ENCODE measurements at regions not wholly inside any gene's neighbourhood (a gene's known extent, or its start where the extent isn't known, plus 50 kb on each side); places are given as distances from the start of the nearest gene placed in this dataset.

DNA sequence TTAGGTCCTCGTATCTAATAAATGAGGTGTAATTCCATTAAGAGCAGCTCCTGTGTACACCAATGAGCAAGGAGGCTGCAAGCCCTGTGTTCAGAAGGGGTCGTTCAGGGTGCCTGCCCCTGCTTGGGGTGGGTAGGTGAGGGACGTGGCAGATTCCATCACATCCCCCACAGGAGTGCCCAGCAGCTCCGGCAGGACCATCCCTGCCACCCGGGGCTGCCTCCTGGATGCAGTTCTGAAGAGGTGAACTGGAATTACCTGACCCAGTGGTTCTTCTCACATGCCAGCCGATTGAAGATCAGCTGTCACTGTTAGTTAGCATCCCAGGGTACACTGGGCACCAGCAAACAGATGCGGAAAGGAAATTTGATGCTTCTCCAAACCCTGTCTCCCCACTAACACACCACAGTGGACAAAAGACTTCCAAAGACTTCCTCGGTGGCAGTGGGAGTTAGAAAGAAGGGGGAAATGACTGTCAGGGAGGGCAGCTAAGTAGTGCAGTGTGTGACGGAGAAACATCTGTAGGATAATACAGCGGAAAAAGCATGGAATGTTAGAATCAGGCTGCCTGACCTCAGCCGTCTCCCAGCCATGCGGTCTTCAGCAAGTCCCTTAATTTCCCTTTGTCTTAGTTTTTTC lies 313.6 kb upstream of the ZMIZ1 start:
- DNase-seq (ENCODE audit: low read depth in 2 of 2), result no peak

DNA sequence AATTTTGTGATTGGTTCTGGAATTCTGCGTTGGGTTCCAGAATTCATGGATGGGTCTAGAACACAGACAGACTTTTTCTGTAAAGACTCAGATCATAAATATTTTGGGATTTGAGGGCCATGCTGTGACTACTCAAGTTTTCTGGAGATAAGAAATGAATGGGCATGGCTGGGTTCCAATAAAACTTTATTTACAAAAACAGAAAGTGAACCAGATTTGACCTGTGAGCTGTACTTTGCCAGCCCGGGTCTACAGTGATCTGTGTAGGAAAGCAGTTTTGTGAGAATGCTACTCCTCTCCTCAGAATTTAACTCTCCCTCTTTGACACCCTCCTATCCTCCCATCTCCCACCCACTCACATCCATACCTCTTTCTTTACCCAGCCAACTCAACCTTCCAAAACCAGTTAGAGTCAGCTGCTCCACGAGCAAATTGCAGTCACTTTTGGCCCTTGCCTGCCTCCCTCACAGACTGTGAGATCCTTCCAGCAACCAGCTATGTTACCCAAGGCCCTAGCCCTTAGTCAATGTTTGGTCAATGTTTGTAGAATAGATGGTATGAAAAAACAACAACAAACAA lies 312.8 kb upstream of the ZMIZ1 start:
- DNase-seq (ENCODE audit: low read depth in 2 of 2), result no peak

DNA sequence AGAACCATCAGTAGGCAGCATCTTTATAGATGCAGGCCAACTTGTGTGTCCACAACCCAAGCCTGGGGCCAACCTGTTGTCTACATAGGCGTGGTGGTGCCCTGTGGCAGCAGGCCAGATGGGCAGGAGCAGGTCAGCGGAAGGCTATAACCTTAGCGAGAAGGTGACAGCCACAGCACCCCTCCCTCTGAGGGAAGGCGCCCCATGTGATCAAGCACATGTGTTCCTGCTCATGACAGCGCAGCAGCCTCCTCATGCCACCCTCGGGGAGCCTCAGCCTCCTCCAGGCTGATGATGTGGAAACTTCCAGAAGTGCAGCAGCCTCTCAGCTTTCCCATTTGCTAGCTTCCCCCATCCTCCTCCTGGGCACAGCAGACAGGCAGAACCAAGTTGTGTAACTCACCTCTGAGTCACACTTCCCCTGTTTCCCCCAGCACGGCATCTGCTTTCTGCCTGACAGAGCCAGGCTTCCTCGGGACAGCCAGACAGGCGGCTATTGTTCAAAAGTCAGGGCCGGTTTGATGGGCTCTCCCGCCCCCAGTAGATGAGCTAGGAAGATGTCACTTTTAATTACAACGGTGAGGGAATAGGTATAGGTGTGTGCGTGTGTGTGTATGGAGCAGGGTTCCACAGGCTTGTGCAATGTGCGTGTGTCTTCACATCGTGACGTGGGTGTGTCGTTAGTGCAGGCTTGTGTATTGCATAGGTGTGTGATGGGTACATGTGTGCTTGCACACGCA lies 312.0 kb upstream of the ZMIZ1 start:
- DNase-seq (ENCODE audit: low read depth in 2 of 2), result peak in 1 of 2 donors; percentile 10

DNA sequence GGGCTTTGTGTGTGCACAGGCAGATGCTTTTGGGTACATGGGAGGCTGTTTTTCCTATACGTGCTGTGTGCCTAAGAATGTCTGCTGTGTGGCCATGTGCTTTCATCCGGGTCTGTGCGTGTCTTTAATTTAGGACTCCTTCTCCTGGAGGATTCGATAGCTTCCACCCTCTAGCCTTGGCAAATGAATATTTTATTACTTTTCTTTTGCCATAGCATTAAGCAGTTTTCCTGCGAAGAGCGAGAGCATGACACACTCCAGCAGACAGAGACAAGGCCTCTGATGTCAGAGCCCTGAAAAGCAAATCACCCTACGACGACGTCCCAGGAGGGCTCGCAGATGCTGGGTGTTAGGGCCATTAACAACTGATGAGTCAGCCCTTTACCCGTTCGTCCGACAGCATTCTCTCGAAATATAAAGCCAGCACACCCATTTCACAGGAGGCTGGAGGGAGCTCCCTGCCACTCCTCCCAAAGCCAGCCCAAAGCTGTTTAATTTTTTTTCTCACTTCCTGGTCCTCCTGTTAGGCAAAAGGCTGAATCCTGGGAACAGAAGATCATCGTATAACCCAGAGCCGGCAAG lies 311.3 kb upstream of the ZMIZ1 start:
- DNase-seq (ENCODE audit: low read depth in 2 of 2), result no peak

DNA sequence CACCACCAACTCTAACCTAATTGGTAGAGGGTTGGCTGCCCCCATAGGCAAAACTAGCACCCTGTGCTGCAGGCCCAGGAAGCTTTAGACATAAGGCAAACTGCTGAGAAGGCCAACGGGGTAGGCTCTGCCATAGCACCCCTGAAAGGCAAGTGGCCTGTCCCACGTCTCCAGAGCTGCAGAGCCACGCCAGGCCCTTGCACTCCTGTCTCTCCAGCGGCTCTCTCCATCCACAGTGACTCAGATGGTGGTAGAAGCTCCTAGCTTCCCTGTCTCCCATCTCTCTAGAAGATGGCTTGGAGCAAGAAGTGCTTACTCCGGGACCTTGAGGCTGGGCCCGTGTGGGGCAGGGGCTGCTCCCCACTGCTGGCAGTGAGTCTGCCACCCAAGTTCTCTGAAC lies 310.6 kb upstream of the ZMIZ1 start:
- DNase-seq (ENCODE audit: low read depth in 2 of 2), result no peak

DNA sequence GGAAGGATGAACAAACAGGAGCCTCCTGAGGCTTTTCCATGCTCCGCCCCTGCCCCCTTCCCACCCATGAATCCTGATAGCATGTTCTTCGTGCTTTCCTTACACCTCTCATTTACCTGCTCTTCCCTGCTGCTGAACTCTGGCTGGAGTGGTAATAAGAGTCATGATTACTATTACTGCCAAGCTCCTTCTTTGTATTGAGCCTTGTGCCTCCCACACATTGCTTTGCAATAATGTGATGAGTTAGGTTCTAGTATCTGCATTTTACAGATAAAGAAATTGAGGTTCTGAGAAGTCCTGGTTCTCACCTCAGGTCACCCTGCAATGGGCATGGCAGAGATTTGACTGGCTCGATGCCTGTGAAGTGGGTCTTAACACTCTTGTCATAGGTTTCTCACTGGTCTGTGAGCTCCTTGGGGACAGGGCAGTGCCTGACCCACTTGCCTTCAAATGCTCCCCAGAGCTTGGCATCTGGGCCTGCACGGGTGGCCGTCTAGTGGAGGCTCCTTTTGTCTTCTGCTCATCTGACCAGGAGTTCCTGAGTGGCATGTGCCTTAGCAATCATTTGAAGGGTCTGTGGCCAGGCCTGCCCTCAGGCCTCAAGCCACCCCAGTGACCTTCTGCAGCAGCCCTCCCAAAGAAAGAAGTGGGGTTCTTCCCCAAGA lies 309.2 kb upstream of the ZMIZ1 start:
- DNase-seq (ENCODE audit: low read depth in 2 of 2), result no peak

DNA sequence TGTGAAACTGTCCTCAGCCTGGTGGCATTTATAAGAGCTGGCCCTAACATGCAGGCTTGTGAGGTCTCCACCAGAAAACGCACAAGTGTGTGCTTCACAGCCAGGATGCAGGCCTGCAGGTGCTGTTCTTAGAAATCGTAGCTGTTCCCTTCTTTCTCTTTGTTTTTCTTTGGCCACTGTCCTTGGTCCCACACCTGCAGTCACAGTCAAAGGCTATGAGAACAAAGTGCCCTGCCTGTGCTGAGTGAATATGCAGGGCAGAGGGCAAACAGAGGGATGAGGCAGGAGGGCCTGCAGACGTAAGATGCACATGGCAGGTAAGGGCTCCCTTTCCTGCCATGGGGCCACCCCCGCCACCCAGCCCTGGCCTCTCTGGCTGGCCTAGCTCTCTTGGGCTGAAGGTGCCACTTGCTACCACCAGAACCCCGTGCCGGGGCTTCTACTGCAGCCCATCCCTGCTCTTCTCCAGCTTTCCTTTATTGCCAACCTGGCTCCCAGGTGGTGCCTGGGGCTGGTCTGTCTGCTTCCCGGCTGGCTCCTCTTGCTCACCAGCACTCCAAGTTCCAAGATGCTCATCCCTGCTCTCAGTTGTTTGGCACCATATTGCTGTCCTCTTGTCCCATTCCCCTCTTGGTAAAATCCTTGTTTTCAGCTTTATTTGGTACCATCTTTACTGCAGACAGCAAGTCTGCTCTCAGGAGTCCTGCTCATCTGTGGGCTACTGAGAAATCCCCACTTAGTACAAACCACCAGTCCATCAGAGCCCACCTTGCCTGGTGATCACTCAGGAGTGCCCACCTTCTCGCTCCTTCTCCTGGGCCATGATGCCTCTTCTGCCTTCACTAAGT lies 308.1 kb upstream of the ZMIZ1 start:
- DNase-seq (ENCODE audit: low read depth in 2 of 2), result no peak

DNA sequence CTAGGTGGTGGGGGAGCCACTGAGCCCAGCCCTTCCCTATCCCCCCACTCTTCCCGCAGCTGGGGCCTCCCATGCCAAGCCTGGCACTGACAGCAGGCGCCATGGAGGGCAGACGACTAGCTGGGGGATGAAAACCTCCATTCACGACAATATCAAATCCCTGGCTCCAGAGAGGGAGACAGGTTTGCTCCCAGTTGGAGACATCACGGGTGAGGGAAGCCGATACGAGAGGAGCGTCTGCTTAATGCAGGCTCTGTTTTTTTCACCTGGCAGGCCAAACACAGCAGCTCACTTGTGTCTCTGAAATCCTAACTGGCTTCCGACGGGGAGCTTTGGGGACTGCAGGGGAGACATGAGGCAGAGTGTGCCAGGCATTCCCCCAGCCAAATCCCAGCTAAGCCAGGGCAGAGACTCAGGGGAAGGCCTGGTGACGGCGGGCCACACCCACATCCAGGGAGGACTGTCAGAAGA lies 307.4 kb upstream of the ZMIZ1 start:
- DNase-seq (ENCODE audit: low read depth in 2 of 2), result no peak

DNA sequence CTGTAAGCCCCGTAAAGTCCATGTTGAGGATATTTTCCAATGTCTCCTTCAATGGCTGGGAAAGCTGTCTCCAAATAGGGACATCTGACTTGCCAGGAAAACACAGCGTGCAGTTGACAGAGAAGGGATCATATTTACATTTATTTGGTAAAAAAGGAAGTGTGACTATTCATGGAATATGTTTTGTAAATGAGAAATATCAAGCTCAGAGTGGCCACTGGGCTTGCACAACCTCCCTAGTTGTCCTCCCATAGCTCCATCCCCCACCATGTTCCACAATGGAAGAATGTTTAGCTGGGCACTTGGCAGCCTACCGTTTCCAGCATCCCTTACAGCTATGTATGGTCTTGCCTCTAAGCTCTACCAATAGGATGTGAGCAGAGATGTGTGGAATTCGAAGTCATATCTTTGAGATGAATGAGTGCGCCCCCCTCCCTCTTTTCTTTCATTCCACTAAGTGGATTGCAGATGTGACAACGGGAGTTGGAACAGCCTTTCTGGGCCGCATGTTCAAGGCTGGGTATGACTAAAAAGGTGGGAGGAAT lies 306.6 kb upstream of the ZMIZ1 start:
- DNase-seq (ENCODE audit: low read depth in 2 of 2), result no peak

DNA sequence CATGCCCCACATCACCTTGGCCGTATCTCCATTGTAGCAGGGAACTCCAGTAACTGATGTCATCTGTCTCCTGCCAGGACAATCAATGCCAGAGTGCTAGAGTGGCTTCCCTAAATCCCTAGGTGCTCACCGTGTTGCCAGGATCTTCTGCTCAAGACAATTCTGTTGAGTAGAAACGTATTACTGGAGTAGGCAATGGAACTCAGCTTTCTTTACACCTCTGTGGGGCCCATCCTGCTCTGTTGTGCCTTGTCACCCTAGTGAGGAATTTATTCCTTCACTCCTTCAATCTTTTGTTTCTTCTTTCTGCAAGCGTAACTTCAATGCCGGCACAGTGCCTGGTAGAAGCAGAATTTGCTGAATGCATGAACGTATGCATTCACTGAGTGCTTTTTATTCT lies 305.5 kb upstream of the ZMIZ1 start:
- no peak for DNase-seq (ENCODE audit: low read depth in 2 of 2)

DNA sequence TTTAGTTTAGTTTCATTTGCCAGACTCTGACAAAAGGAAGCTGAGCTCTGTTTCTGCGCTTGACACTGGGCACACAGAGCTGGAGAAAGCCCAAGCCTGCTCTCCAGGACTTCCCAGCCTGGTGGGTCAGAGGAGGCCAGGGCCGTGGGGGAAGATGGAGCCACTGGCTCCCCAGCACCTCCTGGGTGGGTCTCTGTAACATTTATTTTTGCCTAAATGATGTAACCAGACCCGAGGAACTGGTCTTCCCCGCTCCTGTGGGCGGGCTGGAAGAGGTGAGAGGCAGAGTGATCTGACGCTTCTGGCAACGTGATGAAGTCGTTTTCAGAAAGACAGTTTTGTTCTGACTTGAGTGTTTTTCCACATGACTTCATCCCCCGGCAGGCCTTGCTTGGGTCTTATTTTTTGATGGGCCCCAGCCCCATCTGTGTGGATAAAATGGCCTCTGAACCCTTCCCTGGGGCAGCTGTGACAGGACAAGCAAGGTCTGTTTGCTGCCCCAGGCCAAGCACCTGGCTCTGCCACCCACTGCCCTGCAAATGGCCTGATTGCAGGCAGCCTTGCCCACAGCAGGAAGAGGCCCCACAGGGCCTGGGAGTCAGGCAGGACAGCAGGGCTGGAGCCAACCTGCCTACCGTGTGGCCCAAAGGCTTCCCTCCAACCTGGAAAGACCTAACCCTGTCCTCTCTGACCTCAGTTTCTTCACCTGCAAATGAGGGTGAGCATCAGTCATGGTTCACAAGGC lies 304.9 kb upstream of the ZMIZ1 start:
- no peak for DNase-seq (ENCODE audit: low read depth in 2 of 2)

DNA sequence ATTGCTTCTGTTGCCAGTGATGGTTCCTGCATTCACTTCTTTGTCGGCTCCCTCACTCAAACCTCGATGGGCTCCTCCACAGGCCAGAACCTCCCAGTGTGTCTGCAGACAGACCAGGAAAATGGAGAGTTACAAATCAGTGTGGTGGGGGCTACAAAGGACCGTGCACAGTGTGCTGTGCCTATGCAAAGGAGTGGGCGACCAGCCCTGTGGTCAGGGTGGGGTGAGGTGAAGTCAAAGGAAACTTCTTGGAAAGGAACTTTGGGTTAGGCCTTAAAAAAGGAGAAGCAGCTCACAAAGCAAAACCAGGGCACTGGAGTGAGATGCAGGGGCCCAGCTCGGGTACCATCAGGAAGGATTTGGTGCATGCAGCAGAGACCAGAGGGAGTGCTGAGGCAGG lies 304.3 kb upstream of the ZMIZ1 start:
- DNase-seq (ENCODE audit: low read depth in 2 of 2), result no peak

DNA sequence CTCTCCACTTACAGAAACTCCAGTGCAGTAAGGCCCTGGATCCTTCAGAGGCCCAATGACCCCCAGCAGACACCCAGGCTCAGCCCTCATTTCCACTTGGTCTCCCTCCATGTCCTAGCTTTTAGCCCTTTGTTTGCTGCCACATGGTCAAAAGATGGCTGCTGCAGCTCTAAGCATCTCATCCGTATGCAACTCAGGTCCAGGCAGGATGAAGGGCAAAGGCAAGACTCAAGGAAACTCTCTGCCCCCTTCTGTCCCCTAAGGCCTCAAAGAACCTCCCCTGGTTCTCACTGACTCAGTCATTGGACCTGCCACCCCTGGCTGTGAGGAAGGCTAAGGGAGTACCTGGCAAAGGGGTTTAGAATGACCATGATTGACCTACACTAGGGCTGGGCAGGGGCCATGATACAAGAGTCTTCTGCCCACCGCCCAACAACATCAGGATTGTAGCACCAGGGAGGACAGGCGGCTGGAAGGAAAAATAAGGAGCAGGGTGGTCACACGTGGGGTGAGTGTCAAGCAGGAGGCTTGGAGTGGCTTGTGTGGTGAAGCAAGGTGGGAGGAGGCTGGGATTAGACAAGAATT lies 303.8 kb upstream of the ZMIZ1 start:
- no peak for DNase-seq (ENCODE audit: low read depth in 2 of 2)

DNA sequence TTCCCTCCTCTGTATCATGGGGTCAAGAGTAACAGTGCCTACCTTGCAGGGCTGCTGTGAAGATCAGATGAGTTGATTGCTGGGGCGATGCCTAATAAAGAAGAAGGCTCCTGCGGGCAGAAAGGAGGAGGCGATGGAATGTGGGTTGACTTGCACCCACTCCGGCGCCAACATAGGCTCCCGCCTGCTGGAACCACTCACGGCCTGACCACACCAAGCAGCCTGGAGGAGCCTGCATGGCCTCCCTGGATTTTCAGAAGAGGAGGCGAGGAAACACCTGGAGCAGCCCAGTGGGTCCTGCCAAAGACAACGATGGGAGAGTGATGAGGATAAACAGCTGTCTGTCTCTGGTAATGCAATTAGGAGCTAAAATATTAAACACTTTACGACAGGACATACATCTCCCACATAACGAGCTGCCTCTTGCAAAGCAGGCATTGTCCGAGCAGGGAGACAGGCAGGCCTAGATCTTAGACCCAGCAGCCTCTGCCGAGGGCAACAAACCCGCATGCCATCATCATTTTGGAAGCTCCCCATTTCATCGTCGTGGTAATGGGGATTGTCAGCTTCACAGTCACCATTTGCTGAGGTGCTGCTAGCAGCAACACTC lies 302.9 kb upstream of the ZMIZ1 start:
- no peak for DNase-seq (ENCODE audit: low read depth in 2 of 2)

DNA sequence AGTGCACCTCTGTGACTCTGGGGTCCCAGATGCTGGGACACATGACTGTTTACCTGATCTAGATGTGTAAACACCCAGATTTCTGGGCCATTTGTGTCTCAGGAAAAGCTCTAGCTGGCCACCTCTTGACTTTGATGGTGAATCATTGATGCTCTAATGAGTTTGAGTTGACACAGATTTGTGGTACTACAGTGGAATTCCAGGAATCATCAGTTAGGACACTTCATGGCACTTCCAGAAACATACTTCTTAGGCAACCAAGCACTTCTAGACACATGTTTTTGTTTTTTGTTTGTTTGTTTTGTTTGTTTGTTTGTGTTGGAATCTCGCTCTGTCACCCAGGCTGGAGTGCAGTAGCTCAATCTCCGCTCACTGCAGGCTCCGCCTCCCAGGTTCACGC lies 302.2 kb upstream of the ZMIZ1 start:
- DNase-seq (ENCODE audit: low read depth in 2 of 2), result no peak

DNA sequence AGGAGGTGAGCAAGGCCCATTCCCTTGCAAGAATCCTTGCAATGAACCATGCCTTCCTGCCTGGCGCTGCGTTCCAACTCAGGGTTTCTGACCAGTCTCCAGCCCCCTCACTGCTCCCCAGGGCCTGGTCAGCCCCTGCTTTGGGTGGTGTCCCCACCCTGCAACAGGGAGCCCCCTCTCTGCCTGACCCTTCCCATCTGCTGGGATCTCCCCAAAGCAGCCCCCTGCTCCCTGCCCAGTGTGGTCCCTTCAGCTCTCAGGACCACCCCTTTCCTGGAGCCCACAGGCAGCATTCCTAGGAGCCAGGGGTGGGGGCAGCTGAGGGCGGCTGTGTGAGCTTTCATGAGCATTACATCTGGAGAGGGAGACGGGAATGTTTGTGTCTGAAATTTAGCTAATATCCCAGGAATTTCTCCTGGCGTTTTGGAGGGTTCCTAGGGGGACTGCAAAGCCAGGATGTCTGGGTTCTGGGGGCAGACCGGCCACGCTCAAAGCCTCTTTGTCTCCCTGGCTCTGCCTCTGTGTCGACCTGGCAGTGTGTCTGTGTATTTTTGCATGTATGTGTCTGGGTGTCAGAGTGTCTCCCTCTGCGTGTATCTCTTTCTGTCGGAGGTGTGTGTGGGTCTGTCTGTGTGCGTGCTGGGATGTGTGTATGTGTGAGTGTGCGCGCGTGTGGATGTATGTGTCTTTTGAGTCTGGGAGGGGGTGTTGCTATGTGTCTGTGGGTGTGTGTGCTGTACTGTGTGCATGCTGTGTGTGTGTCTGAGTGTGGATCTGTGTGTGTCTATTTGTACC lies 300.5 kb upstream of the ZMIZ1 start:
- no peak for DNase-seq (ENCODE audit: low read depth in 2 of 2)

DNA sequence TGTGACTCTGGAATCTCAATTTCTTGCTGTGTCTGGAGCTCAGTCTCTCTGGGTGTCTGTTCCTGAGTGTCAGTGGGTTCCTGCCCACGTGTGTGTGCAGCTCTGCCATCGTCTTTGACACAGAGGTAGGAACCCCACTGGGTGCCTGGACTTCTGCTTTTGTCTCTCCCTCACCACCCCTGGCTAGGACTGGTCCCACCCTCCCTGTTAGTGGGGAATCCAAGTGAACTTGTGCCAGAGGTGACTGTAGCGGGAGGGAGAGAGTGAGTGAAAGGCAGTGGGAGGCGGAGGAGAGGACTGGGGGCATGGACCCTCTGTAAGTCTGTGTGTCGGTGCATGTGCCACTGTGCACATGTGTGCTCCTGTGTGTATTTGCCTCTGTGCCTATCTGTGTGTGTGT lies 299.9 kb upstream of the ZMIZ1 start:
- no peak for DNase-seq (ENCODE audit: low read depth in 2 of 2)

DNA sequence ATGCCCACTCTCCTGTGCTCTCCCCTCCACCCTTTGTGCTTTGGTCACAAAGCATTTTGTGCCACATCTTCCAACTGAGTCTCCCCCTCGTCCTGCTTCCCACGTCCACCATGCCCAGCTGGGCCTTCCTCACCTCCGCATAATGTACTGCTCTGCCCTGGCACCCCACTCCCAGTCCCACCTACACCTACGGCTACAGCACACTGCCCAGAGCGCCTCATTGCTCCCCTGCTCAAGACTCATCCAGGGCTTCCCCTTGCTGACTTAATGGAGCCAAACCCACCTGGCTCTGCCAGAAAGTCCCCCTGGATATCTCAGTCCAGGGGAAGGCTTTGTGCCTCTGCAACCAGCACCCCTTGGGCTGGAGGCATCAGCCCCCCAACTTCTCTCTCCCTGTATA lies 299.2 kb upstream of the ZMIZ1 start:
- DNase-seq (ENCODE audit: low read depth in 2 of 2), result no peak
